ENCODE measurements at regions not wholly inside any gene's neighbourhood (a gene's known extent, or its start where the extent isn't known, plus 50 kb on each side); places are given as distances from the start of the nearest gene placed in this dataset.

DNA sequence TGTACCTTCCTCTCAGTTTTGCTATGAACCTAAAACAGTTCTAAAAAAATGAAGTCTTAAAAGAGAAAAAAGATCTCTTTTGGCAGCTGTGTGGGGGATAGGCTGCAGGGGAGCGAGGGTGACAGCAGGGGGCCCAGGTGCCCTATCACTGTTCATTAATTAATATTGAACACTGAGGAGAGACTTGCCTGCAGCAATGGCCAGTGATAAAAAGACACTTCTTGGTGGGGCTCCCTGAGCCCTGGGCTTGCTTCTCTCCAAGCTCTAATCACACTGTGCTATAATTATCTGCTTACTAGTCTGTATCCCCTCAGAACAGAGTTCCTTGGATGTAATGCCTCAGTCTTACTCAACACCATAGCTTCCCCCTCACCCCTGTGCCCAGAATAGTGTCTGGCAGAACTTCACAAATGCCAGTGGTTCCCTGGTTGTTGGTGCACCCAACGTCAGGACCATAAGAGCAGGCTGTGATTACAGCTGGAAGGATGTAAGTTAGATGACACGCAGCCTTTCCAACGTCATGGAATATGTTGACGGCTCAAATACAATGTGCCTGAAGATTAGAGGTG lies 52.0 kb upstream of the IRX6 start:
- WGBS, 2 donors = 55 to 61% methylated on average over 5 of the region's 5 CpGs
- DNase-seq = peak; percentile 19 to 27
- peak; percentile 17 to 97 (median 94) for ATAC-seq

GRCh38 chr16:55272744-55273143 lies 51.3 kb upstream of the IRX6 start:
- no peaks in the 10 kb centered on the region for H3K36me3 ChIP-seq
- H3K4me3 ChIP-seq = no peak overlapping the region
- WGBS, 2 donors = 70 to 75% methylated on average over 1 of the region's 1 CpG
- intact Hi-C loops (cut with DNase I) = loop anchor here in 2 of 10 donors (1.0 to 5.0 kb wide), 3 partner anchors 50 to 117 kb away; partner anchors contain the start of gene IRX6 (in 1 of the 2)
- ATAC-seq (peak in 1 of 8 donors; percentile 9), DNase-seq (no peak)
- peaks cover 0 to 6% (median 0%) of the 10 kb centered on the region in 9 donors for H3K4me1 ChIP-seq
- H3K9me3 ChIP-seq = no peaks in the 10 kb centered on the region
- TF ChIP-seq, protein P1, sequence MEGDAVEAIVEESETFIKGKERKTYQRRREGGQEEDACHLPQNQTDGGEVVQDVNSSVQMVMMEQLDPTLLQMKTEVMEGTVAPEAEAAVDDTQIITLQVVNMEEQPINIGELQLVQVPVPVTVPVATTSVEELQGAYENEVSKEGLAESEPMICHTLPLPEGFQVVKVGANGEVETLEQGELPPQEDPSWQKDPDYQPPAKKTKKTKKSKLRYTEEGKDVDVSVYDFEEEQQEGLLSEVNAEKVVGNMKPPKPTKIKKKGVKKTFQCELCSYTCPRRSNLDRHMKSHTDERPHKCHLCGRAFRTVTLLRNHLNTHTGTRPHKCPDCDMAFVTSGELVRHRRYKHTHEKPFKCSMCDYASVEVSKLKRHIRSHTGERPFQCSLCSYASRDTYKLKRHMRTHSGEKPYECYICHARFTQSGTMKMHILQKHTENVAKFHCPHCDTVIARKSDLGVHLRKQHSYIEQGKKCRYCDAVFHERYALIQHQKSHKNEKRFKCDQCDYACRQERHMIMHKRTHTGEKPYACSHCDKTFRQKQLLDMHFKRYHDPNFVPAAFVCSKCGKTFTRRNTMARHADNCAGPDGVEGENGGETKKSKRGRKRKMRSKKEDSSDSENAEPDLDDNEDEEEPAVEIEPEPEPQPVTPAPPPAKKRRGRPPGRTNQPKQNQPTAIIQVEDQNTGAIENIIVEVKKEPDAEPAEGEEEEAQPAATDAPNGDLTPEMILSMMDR (IDR thresholded peaks at IDR 0.05) = no peak
- H3K27ac ChIP-seq = peak overlapping the region in 2 of 10 donors; percentile 65 to 71
- H3K27me3 ChIP-seq = no peaks in the 10 kb centered on the region

More for the DNA sequence above, 52.0 kb upstream of the IRX6 start:
- intact Hi-C loops (cut with DNase I) = loop anchor here in 2 of 10 donors (1.0 to 5.0 kb wide), 3 partner anchors 50 to 117 kb away; partner anchors contain the start of gene IRX6 (in 1 of the 2)
- Histone ChIP-seq H3K36me3 (no peaks in the 10 kb centered on the region), H3K4me3 (no peak overlapping the region), H3K9me3 (no peaks in the 10 kb centered on the region), H3K4me1 (peaks cover 0 to 6% (median 0%) of the 10 kb centered on the region in 9 donors), H3K27me3 (no peaks in the 10 kb centered on the region), H3K27ac (peak overlapping the region in 3 of 10 donors; percentile 55 to 71 (median 64))
- TF ChIP-seq, protein P1 (IDR thresholded peaks at IDR 0.05) = no peak

- TF ChIP-seq, protein P1 (IDR thresholded peaks at IDR 0.05) = no peak
- no peak for ATAC-seq
- H3K27ac ChIP-seq = peak overlapping the region in 2 of 10 donors; percentile 65 to 71
- no peaks in the 10 kb centered on the region for H3K27me3 ChIP-seq
- H3K36me3 ChIP-seq = no peaks in the 10 kb centered on the region
- peaks cover 0 to 6% (median 0%) of the 10 kb centered on the region in 9 donors for H3K4me1 ChIP-seq
- DNase-seq = no peak
- 91 to 97% methylated on average over 7 of the region's 7 CpGs for WGBS, 2 donors
- H3K4me3 ChIP-seq = no peak overlapping the region
- H3K9me3 ChIP-seq = no peaks in the 10 kb centered on the region
- intact Hi-C loops (cut with DNase I) = loop anchor here in 1 of 10 donors (5.0 kb wide), 2 partner anchors 49 to 99 kb away; partner anchors contain the start of gene IRX6
Observed at GRCh38 chr16:55273356-55273755, 50.6 kb upstream of the IRX6 start.

- DNase-seq (no peak), ATAC-seq (no peak)
- no peaks in the 10 kb centered on the region for H3K36me3 ChIP-seq
- no peaks in the 10 kb centered on the region for H3K27me3 ChIP-seq
- WGBS, 2 donors = 75 to 79% methylated on average over 5 of the region's 5 CpGs
- intact Hi-C loops (cut with DNase I) = loop anchor here in 1 of 10 donors (5.0 kb wide), 2 partner anchors 48 to 98 kb away; partner anchors contain the start of gene IRX6
- H3K4me1 ChIP-seq = peaks cover 0 to 6% (median 0%) of the 10 kb centered on the region in 9 donors
- peak overlapping the region in 2 of 10 donors; percentile 12 to 13 for H3K27ac ChIP-seq
- TF ChIP-seq, protein P1 (IDR thresholded peaks at IDR 0.05) = no peak
- H3K4me3 ChIP-seq = no peak overlapping the region
- H3K9me3 ChIP-seq = no peaks in the 10 kb centered on the region
Observed at GRCh38 chr16:55273959-55274358, 50.0 kb upstream of the IRX6 start.

All from heart right ventricle (tissue), 16 donors.